Stomach (tissue), 8 donors: ENCODE measurements at regions not wholly inside any gene's neighbourhood (a gene's known extent, or its start where the extent isn't known, plus 50 kb on each side); places are given as distances from the start of the nearest gene placed in this dataset.

Experiments
- DNase-seq, 2 donors: peaks; one replicate each; pipeline versions ENCODE4 v3.0.0 to v3.0.0-alpha.2; 2013 to 2019
- H3K27ac ChIP-seq, 5 donors: fragments of 200-600 bp in 4 of 5; sonication (generic) in 4 of 5; one replicate each; pipeline ENCODE4 v1.5.1; 2013 to 2019; ENCODE audit warnings: mild to moderate bottlenecking in 1 of 5, moderate library complexity in 1 of 5
- H3K27me3 ChIP-seq, 3 donors: fragments of 200-600 bp; sonication (generic); one replicate each; pipeline ENCODE4 v1.5.1; 2017 to 2019; ENCODE audit warnings: mixed run types in 1 of 3
- H3K36me3 ChIP-seq, 4 donors: fragments of 200-600 bp; sonication (generic); 1 replicate in 3 of 4; 2 replicates in 1 of 4; pipeline ENCODE4 v1.5.1; 2016 to 2019
- H3K4me1 ChIP-seq, 4 donors: fragments of 200-600 bp; sonication (generic); one replicate each; pipeline ENCODE4 v1.5.1; 2016 to 2019
- H3K4me3 ChIP-seq, 4 donors: fragments of 200-600 bp; sonication (generic) in 3 of 4; one replicate each; pipeline ENCODE4 v1.5.1; 2016 to 2019; ENCODE audit warnings: mild to moderate bottlenecking in 1 of 4
- H3K9me3 ChIP-seq, 4 donors: fragments of 200-600 bp; sonication (generic); one replicate each; pipeline ENCODE4 v1.5.1; 2016 to 2019
- EP300 ChIP-seq: sonication (generic); formaldehyde crosslinking; IDR thresholded peaks from one replicate; pipeline ENCODE4 v1.6.1; 2017; ENCODE audit warnings: antibody characterized with exemption
- POLR2A ChIP-seq, 4 donors: fragments of 450-650 bp; IDR thresholded peaks; one replicate each; pipeline ENCODE4 v1.6.1; 2016; ENCODE audit warnings: antibody characterized with exemption in 4 of 4, control low read depth in 2 of 4, mild to moderate bottlenecking in 1 of 4, moderate library complexity in 1 of 4
- POLR2AphosphoS5 ChIP-seq, 3 donors: sonication (generic); formaldehyde crosslinking; IDR thresholded peaks; one replicate each; pipeline ENCODE4 v1.6.1; 2016; ENCODE audit warnings: antibody characterized with exemption in 3 of 3
- WGBS, 5 donors: extraction: QIAGEN DNeasy Blood & Tissue Kit in 3 of 5; methylation state at CpG; one replicate each; pipeline versions ENCODE4 v1.1.5 to v1.1.7; 2013 to 2018; 5-methylcytosine and 5-hydroxymethylcytosine counted together
- intact Hi-C: fragments of 100-400 bp; cut with DNase I; formaldehyde crosslinking; loops from one replicate; pipeline ENCODE4 v1.15.1; 2023; ENCODE audit warnings: low total_unique reads
- TF ChIP-seq, protein P1 (sequence below), 7 experiments: fragments of 450-650 bp in 4 of 7; fragments of 200-600 bp in 3 of 7; sonication (generic) in 3 of 7; IDR thresholded peaks; one replicate each; pipeline ENCODE4 v1.5.1; 2016 to 2019; ENCODE audit warnings: antibody characterized with exemption in 7 of 7, control low read depth in 2 of 7, mild to moderate bottlenecking in 1 of 7
- donor health status: healthy with polysubstance abuse.
- donor health status: Bipolar disorder and iron deficiency.
- donor health status: healthy.

DNA sequence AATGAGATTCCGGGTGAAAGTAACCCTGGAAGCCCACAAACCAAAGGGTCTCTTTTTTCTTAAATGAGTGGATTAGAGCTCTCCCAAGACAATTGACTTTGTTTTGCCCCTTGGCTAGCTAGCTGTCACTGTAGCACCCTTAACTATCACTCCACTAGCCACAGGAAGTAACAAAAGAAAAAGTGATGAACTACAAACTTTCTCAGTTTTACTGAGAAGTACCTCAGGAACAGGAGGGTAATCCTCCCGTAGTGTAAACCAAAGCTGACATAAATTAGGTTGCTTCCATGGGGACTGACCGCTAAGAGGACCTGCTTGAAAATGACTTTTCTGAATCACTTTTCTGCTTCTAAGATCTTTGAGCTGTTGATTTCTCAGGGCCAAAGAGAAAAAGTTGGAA, 240.1 kb downstream of the BARHL2 start:
- Histone ChIP-seq H3K9me3 (no peaks in the 10 kb centered on the region), H3K4me3 (no peak overlapping the region), H3K27me3 (no peaks in the 10 kb centered on the region), H3K36me3 (no peaks in the 10 kb centered on the region), H3K4me1 (no peaks in the 10 kb centered on the region), H3K27ac (no peak overlapping the region)
- 78 to 94% (median 83%) methylated on average over 3 of the region's 3 CpGs for WGBS, 5 donors
- DNase-seq = no peak
- no peak for TF ChIP-seq EP300
- TF ChIP-seq, protein P1, sequence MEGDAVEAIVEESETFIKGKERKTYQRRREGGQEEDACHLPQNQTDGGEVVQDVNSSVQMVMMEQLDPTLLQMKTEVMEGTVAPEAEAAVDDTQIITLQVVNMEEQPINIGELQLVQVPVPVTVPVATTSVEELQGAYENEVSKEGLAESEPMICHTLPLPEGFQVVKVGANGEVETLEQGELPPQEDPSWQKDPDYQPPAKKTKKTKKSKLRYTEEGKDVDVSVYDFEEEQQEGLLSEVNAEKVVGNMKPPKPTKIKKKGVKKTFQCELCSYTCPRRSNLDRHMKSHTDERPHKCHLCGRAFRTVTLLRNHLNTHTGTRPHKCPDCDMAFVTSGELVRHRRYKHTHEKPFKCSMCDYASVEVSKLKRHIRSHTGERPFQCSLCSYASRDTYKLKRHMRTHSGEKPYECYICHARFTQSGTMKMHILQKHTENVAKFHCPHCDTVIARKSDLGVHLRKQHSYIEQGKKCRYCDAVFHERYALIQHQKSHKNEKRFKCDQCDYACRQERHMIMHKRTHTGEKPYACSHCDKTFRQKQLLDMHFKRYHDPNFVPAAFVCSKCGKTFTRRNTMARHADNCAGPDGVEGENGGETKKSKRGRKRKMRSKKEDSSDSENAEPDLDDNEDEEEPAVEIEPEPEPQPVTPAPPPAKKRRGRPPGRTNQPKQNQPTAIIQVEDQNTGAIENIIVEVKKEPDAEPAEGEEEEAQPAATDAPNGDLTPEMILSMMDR (IDR thresholded peaks at IDR 0.05) = no peak
- intact Hi-C loops = no loop called here

DNA sequence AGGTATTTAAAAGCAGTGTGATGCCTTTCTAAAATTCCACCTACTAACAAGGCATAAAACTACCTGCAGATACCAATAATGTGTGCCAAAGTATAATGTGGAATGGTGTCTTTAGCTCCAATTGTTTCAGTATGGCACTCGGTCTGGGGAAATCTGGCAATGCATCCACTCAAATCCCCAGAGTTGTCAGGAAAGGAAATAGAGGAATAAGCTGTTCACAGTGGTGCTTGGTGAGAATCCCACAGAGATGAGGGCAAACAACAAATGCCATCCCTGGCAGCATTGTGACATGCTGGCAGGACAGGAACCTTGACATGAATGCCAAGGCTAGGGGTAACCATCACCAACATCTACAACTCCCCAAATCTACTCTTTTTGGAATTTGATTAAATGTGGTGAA, 240.7 kb downstream of the BARHL2 start:
- TF ChIP-seq, protein P1 (IDR thresholded peaks at IDR 0.05) = no peak
- TF ChIP-seq POLR2A (IDR thresholded peaks at IDR 0.05) (no peak), EP300 (no peak), POLR2AphosphoS5 (IDR thresholded peaks at IDR 0.05) (no peak)
- Histone ChIP-seq H3K27ac (no peak overlapping the region), H3K36me3 (no peaks in the 10 kb centered on the region), H3K9me3 (no peaks in the 10 kb centered on the region), H3K4me1 (no peaks in the 10 kb centered on the region), H3K27me3 (no peaks in the 10 kb centered on the region), H3K4me3 (no peak overlapping the region)
- DNase-seq = no peak
- intact Hi-C loops = no loop called here
- WGBS, 5 donors = 56 to 73% (median 67%) methylated on average over 1 of the region's 1 CpG

DNA sequence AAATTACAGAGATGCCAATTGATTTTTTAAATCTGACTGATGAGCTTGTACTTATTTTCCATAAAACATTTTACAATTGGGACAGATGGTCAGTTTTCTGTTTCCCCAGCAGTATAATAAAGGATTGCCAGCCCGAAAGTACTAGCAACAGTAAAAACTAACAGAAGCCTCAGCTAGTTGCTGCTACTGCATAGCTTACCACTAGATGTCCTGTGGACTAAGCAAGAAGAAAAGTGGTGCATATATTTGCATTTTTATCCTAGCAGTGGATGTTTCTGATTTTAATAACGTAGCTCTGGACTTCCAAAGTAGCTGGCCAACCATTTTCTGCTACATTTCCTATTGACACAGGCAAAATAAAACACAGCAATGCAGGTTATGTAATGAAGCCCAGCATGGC, 241.5 kb downstream of the BARHL2 start:
- no peaks in the 10 kb centered on the region for H3K9me3 ChIP-seq
- H3K27ac ChIP-seq = no peak overlapping the region
- WGBS, 5 donors = 19 to 25% (median 21%) methylated on average over 2 of the region's 2 CpGs
- intact Hi-C loops = no loop called here
- no peaks in the 10 kb centered on the region for H3K36me3 ChIP-seq
- no peaks in the 10 kb centered on the region for H3K27me3 ChIP-seq
- TF ChIP-seq POLR2A (IDR thresholded peaks at IDR 0.05) (no peak), EP300 (no peak), POLR2AphosphoS5 (IDR thresholded peaks at IDR 0.05) (no peak)
- TF ChIP-seq, protein P1 (IDR thresholded peaks at IDR 0.05) = no peak
- peak in 1 of 2 donors; percentile 41 for DNase-seq
- H3K4me1 ChIP-seq = no peaks in the 10 kb centered on the region
- no peak overlapping the region for H3K4me3 ChIP-seq

DNA sequence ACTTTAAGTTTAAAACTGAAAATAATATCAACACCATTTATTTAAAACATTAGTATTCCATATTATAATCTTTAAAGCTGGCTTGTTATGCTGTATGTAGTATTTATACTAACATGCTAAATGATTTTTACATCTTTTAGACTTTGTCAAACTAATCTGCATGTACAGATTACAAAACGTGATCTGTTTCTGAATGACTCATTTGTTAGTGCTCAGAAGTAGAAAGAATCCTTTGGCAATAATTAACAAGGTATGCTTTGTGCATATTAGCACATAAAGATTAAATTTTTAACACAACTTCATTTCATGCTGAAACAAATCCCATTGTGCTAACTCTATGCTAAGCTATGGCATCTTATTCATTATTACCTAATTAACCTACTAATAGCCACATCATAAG, 242.4 kb downstream of the BARHL2 start:
- no peaks in the 10 kb centered on the region for H3K9me3 ChIP-seq
- H3K4me1 ChIP-seq = no peaks in the 10 kb centered on the region
- H3K4me3 ChIP-seq = no peak overlapping the region
- WGBS, 5 donors = 13 to 30% (median 22%) methylated on average over 1 of the region's 1 CpG
- intact Hi-C loops = no loop called here
- TF ChIP-seq POLR2AphosphoS5 (IDR thresholded peaks at IDR 0.05) (no peak), POLR2A (IDR thresholded peaks at IDR 0.05) (no peak), EP300 (no peak)
- TF ChIP-seq, protein P1 (IDR thresholded peaks at IDR 0.05) = no peak
- no peak overlapping the region for H3K27ac ChIP-seq
- no peak for DNase-seq
- no peaks in the 10 kb centered on the region for H3K36me3 ChIP-seq
- H3K27me3 ChIP-seq = no peaks in the 10 kb centered on the region

DNA sequence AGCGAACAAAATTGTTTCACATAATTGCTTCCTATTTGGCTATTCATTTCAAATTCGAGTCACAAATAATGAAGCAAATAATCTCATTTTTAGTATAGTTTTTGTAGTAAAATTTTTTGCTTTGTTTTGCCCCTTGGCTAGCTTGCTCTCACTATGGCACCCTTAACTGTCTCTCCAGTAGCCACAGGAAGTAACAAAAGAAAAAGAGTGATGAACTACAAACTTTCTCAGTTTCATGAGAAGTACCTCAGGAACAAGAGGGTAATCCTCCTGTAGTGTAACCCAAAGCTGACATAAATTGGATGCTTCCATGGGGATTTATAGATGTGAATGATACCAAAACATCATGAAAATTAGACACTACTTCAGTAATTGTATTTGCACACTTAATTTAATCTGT, 242.9 kb downstream of the BARHL2 start:
- WGBS, 5 donors = 56 to 70% (median 62%) methylated on average over 2 of the region's 2 CpGs
- Histone ChIP-seq H3K4me3 (no peak overlapping the region), H3K4me1 (no peaks in the 10 kb centered on the region), H3K9me3 (no peaks in the 10 kb centered on the region), H3K27ac (no peak overlapping the region), H3K36me3 (no peaks in the 10 kb centered on the region), H3K27me3 (no peaks in the 10 kb centered on the region)
- TF ChIP-seq POLR2A (IDR thresholded peaks at IDR 0.05) (no peak), EP300 (no peak), POLR2AphosphoS5 (IDR thresholded peaks at IDR 0.05) (no peak)
- TF ChIP-seq, protein P1 (IDR thresholded peaks at IDR 0.05) = no peak
- intact Hi-C loops = no loop called here
- no peak for DNase-seq
